Kidney (tissue), 13 donors: ENCODE measurements at regions not wholly inside any gene's neighbourhood (a gene's known extent, or its start where the extent isn't known, plus 50 kb on each side); places are given as distances from the start of the nearest gene placed in this dataset.

Experiments used
- DNase-seq, 5 donors: peaks; one replicate each; pipeline ENCODE4 v3.0.0-alpha.2; 2013 to 2020
- FAIRE-seq: peaks from 2 replicates; lab custom pipeline; 2012; peaks lifted over from hg19 to GRCh38; lab: Jason Lieb, UNC
- H3K27ac ChIP-seq, 2 donors: one replicate each; pipeline ENCODE4 v1.7.0; 2013; ENCODE audit warnings: low read depth in 2 of 2, low read length in 2 of 2, inconsistent platforms in 1 of 2
- H3K27me3 ChIP-seq: one replicate; pipeline ENCODE4 v1.7.1; 2013; ENCODE audit warnings: low read length, inconsistent platforms; ENCODE audit not compliant: control insufficient read depth, insufficient read depth
- H3K36me3 ChIP-seq, 3 donors: one replicate each; pipeline versions ENCODE4 v1.7.0 to v1.7.1; 2013; ENCODE audit warnings: low read length in 3 of 3, control low read depth in 1 of 3, inconsistent platforms in 1 of 3; ENCODE audit not compliant: insufficient read depth in 3 of 3, control insufficient read depth in 2 of 3
- H3K4me1 ChIP-seq, 3 donors: one replicate each; pipeline versions ENCODE4 v1.7.0 to v1.7.1; 2013; ENCODE audit warnings: low read length in 3 of 3, inconsistent platforms in 1 of 3, low read depth in 1 of 3; ENCODE audit not compliant: control insufficient read depth in 2 of 3, insufficient read depth in 2 of 3
- H3K4me3 ChIP-seq, 3 donors: one replicate each; pipeline versions ENCODE4 v1.7.0 to v1.8.1; 2013; ENCODE audit warnings: low read length in 3 of 3, control low read depth in 1 of 3, inconsistent platforms in 1 of 3
- H3K9ac ChIP-seq, 3 donors: one replicate each; pipeline versions ENCODE4 v1.7.0 to v1.7.1; 2013; ENCODE audit warnings: low read length in 3 of 3, control low read depth in 1 of 3, inconsistent platforms in 1 of 3
- H3K9me3 ChIP-seq, 3 donors: one replicate each; pipeline versions ENCODE4 v1.7.0 to v1.7.1; 2013; ENCODE audit warnings: low read length in 3 of 3, control low read depth in 1 of 3, inconsistent platforms in 1 of 3; ENCODE audit not compliant: control insufficient read depth in 2 of 3, insufficient read depth in 1 of 3
- CTCF ChIP-seq: IDR thresholded peaks from 3 replicates; pipeline ENCODE4 v1.5.1; 2012; ENCODE audit warnings: mild to moderate bottlenecking, moderate library complexity, borderline replicate concordance; ENCODE audit not compliant: insufficient read depth; ENCODE audit errors: extremely low read depth
- intact Hi-C: fragments of 100-400 bp; cut with DNase I; formaldehyde crosslinking; loops from one replicate; pipeline ENCODE4 v1.11.1; 2022
- donor health status: control.
- donor health status: control.
- donor health status: control.
- donor health status: control.
- donor health status: control.
- donor health status: DM: yes; HTN: yes; CAD: no.
- donor health status: Normal renal cell carcinoma (clear cell type).

- no peak for TF ChIP-seq CTCF
- no peaks in the 10 kb centered on the region for H3K4me1 ChIP-seq
- H3K36me3 ChIP-seq = no peaks in the 10 kb centered on the region
- DNase-seq (peak in 1 of 5 donors; percentile 3), FAIRE-seq (no peak)
- no peak overlapping the region for H3K4me3 ChIP-seq
- no peaks in the 10 kb centered on the region for H3K27me3 ChIP-seq
- no peak overlapping the region for H3K9ac ChIP-seq
- H3K27ac ChIP-seq = no peak overlapping the region
- intact Hi-C loops = no loop called here
- H3K9me3 ChIP-seq = no peaks in the 10 kb centered on the region
These were observed 508.9 kb upstream of the LRATD1 start for GRCh38 chr2:14123436-14124103.

- no peak for TF ChIP-seq CTCF
- Histone ChIP-seq H3K36me3 (no peaks in the 10 kb centered on the region), H3K9me3 (no peaks in the 10 kb centered on the region), H3K4me3 (no peak overlapping the region), H3K4me1 (no peaks in the 10 kb centered on the region), H3K9ac (no peak overlapping the region), H3K27me3 (no peaks in the 10 kb centered on the region), H3K27ac (no peak overlapping the region)
- FAIRE-seq (no peak), DNase-seq (peak in 1 of 5 donors; percentile 6)
- intact Hi-C loops = no loop called here
These were observed 506.8 kb upstream of the LRATD1 start for GRCh38 chr2:14125624-14126293.

GRCh38 chr2:14126846-14127245 is 505.7 kb upstream of the LRATD1 start:
- FAIRE-seq (peak; percentile 99), DNase-seq (peak in 1 of 5 donors; percentile 4)
- Histone ChIP-seq H3K27me3 (no peaks in the 10 kb centered on the region), H3K4me3 (no peak overlapping the region), H3K9ac (no peak overlapping the region), H3K4me1 (no peaks in the 10 kb centered on the region), H3K27ac (no peak overlapping the region), H3K36me3 (no peaks in the 10 kb centered on the region), H3K9me3 (no peaks in the 10 kb centered on the region)
- TF ChIP-seq CTCF = no peak
- intact Hi-C loops = no loop called here
